ENCODE measurements at regions not wholly inside any gene's neighbourhood (a gene's known extent, or its start where the extent isn't known, plus 50 kb on each side); places are given as distances from the start of the nearest gene placed in this dataset.

DNA sequence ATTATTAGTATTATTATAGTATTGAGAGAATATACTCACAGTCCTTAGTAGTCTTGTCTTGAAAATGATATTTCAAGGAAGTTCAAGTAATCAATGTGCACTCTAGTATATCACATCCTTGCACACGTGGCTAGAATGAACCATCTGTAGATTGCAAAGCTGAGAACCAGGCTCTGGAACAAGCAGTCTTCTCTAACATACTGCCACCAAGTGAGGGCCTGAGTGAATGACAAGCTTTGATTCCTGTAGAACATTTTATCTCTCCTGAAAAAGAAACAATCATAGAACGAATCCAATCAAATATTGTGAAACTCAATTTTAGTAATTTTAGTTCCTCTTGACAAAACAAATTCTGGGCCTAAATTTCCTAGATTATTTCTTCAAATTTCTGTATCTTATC is 55.3 kb upstream of the SULT1C3 start:
- DNase-seq (ENCODE audit: low read depth): peak; percentile 10
- no peak overlapping the region for H3K4me3 ChIP-seq (ENCODE audit: low read depth, low read length)
- TF ChIP-seq CTCF (conservative IDR thresholded peaks at IDR 0.05; ENCODE audit: low read depth, low read length): peak; percentile 66

GRCh38 chr2:108189316-108189715 is 50.5 kb upstream of the SULT1C3 start:
- TF ChIP-seq CTCF (conservative IDR thresholded peaks at IDR 0.05; ENCODE audit: low read depth, low read length): no peak
- DNase-seq (ENCODE audit: low read depth): peak; percentile 51
- no peak overlapping the region for H3K4me3 ChIP-seq (ENCODE audit: low read depth, low read length)
